Suppressor macrophage treated with lipopolysaccharide for 1 hour (primary cell): ENCODE measurements at regions not wholly inside any gene's neighbourhood (a gene's known extent, or its start where the extent isn't known, plus 50 kb on each side); places are given as distances from the start of the nearest gene placed in this dataset.

ENCODE experiments used
- DNase-seq, 3 donors: peaks; one replicate each; pipeline ENCODE4 v3.0.0-alpha.2; 2020 to 2022

GRCh38 chr22:49426098-49426497 lies 401.6 kb downstream of the BRD1 start:
- no peak for DNase-seq

DNA sequence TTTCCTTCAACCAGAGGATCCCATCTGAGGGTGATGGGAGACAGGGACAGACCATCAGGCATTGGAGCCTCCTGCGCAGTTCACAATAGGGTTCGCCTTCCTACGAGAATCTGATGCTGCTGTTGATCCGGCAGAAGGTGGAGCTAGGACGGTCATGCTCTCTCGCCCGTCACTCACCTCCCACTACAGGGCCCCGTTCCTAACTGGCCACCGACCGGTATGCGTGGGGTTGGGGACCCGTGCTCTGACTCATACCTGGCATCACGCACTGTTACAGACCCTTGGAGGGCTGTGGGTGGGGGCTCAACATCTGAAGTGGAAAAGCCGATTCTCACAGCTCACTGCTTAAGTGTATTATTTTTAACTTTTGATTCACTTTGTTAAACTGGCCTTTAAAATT lies 402.3 kb downstream of the BRD1 start:
- DNase-seq, result no peak

DNA sequence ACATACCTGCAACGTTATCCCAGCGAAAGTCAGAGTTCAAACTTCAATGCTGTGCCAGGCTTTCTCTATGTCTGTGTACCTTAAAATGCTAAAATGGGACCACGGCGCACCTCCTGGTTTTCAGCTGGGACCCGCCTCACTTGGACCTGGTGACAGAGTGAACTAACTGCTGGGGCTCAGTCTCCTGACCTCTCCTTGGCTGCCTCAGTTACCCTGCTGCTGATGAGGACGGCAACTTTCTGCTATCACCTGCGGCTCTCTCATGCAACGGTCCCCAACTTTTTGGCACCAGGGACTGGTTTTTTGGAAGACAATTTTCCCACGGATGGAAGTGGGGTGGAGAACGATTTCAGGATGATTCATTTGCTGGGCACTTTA lies 402.8 kb downstream of the BRD1 start:
- no peak for DNase-seq

- no peak for DNase-seq
Observed at GRCh38 chr22:49423125-49423650, 404.5 kb downstream of the BRD1 start.

- DNase-seq, result no peak
Observed at GRCh38 chr22:49422701-49423100, 405.0 kb downstream of the BRD1 start.

DNA sequence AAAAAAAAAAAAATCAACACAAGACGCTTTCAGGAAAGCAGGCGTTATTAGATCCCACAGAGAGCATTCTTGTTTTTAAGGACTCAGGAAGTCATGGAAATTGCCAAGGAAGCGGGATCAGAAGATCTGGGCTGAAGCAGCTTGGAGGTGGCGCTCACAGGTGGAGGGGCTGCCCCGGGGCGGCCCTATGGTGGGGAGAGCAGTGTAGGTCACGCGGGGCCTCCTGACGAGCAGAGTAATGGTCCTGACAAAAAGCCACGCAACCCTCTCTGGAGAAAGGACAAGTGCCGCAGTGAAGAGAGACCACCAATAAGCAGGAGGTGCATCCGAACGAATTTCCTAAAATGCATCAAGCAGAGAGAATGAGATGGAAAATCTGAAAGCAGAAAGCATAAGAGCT lies 407.0 kb downstream of the BRD1 start:
- DNase-seq, result no peak

DNA sequence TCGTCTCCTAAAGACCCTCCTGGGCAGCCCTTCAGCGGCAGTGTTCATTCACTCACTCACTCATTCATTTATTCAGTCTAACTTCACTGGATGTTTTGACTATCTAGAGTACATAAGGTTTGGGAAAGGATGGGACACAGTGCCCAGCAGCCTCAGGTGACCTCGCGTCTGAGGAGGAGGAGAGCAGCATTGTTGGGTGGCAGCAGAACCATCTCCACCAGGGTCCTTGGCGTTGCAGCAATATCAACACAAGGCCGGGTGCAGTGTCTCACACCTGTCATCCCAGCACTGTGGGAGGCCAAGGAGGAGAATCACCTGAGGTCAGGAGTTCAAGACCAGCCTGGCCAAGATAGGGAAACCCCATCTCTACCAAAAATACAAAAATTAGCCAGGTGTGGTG lies 408.0 kb downstream of the BRD1 start:
- DNase-seq, result no peak

DNA sequence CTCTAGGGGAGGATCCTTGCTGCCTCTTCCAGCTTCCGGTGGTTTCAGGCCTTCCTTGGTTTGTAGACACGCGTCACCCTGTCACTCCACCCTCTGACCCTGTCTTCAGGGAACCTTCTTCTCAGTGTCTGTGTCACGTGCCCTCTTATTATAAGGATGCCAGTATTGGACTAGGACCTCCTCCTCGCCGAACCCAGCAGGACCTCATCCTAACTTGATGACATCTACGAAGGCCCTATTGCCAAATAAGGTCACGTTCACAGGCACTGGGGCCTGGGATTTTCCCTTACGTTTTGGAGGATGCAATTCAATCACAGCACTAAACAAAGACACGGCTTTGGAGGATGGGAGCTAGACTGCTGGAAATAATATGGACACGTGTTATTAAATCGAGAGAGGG lies 408.7 kb downstream of the BRD1 start:
- no peak for DNase-seq

DNA sequence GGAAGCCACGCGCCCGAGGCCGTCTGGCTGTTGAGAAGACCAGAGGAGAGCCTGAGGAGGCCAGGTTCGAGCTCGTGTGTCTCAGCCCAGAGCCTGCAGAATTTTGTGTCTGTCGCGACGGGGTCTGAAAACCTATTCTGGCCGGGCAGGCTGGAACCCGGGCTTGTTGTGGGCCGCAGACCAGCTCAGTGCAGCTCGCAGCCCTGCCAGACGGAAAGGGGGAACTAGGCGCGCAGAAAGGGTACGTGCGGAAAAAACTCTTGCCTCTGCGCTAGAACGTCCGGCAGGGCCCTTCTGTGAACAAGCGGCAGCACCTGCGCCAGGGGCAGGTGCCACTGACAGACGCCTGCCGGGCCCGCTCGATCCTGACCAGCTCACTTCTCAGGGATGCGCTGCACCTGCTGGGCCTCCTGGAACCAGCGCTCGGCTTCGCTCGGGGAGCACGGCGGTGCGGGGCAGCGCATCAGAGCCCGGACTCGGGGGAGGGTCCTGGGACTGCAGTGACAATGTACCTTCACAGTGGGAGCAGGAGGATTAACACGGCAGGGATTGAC lies 409.3 kb downstream of the BRD1 start:
- DNase-seq, result no peak

- DNase-seq, result no peak
Observed at GRCh38 chr22:49417833-49418232, 409.8 kb downstream of the BRD1 start.

DNA sequence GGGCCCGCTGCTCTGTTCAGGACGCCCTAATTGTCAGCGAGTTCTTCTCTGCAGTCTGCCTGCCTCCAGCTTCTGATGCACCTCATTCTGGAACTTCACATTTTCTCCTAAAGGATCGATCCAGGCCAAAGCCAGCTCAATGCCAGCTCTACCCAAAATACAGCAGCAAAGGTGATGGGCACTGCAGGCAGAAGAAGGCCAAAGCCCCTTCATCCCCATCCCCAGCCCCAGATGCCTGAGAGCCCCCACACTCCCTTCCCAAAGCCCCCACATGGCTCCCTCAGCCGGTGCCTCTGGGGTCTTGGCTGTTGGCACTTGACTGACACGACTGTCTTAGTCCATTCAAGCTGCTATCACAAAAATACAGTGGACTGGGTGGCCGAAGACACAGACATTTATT lies 410.3 kb downstream of the BRD1 start:
- no peak for DNase-seq

DNA sequence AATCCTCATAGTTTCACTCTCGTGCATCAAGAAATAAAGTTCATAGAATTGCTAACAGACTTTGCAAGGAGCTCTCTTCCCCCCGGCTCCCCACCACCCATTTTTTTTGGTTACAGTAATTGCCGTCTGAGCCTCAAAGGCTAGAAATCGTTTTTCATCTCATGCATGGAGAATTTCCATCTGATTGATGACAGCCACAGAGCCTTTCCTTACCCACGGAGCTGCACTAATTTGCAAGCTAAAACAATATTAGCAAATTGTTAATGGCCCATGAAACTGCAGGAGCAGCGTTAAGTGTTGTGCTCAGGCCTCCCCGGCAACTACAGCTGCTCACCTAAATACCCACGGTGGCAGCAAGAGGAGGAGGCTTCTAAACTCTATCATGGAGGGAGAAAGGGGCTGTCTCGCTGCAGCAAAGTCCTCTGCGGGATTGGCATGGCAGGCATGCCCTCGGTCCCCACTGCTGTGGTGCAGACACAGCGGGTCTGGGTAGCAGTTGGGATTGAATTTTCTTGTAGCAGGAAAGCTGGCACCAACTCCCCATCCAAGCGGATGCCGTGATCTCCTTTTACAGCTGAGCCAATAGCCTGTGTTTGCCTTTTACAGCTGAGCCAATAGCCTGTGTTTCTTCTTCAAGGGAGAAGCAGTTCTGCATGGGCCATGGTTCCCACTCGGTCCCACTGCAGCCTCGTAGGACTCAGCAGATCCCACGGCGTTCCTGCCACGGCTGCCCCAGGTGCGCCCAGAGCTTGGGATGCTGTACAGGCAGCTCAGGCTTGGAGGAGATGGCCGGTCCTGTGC lies 412.3 kb downstream of the BRD1 start:
- no peak for DNase-seq

GRCh38 chr22:49413551-49413950 lies 414.1 kb downstream of the BRD1 start:
- no peak for DNase-seq

GRCh38 chr22:49413146-49413545 lies 414.5 kb downstream of the BRD1 start:
- no peak for DNase-seq

DNA sequence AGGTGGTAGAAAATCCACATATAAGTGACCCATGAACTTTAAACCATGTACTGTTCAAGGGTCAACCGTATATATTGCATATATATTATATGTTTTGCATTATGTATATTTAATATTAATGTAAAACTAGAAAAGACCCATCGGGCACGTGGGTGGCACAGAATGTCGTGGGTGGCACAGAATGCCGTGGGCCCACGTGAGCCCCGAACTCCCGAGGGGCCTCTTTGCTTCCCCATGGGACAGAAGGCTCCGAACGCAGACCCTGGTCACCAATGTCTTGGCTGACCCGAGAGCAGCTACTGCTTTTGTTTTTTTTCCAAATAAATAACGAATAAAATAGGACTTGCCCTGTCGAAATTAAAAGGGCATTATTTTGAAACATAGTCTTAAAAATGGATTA lies 415.4 kb downstream of the BRD1 start:
- no peak for DNase-seq

GRCh38 chr22:49411236-49411635 lies 416.4 kb downstream of the BRD1 start:
- no peak for DNase-seq

GRCh38 chr22:49408102-49408836 lies 419.4 kb downstream of the BRD1 start:
- DNase-seq, result no peak

- DNase-seq, result no peak
Observed at GRCh38 chr22:49406879-49407587, 420.6 kb downstream of the BRD1 start.

DNA sequence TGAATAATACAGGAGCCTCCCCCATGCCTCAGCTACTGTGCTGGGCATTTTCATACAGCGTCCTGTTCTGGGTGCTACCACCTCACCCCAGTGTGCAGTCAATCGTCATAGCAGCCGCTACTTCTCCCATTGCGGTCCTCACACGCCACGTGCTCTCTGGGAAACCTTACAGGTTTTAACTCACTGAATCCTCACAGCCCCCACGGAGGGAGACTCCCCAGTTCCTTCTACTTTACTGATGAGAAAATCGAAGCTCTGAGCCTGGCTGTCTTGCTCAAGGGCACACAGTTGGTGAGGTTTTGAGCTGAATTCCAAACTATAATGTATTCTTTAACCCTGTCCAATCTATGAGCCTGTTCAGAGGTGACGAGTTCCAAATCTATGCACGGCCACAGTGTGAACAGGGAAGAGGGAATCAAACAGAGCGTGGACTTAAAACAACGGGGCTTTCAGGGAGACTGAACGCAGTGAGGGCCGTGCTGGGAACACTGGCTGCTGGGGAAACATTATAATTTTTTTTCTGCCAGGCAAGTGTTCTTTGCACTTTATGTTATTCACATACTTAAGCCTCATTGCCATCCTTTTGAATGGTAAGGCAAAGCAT lies 421.5 kb downstream of the BRD1 start:
- no peak for DNase-seq

DNA sequence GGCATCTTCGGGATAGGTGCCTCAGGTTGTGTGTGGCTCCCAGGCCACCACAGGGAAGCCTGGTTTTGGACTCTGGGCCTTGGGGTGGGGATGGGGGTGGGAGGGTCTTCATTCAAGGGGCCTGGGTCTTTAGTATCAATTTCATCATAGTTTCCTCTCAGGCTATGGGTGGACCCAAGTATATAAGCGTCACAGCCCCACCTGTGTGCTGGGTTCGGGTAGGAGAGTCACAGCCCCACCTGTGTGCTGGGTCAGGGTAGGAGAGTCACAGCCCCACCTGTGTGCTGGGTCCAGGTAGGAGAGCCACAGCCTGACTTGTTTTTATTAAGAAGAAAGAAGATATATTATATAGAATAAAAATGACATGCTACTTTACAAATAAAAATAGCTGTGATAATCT lies 422.1 kb downstream of the BRD1 start:
- no peak for DNase-seq

DNA sequence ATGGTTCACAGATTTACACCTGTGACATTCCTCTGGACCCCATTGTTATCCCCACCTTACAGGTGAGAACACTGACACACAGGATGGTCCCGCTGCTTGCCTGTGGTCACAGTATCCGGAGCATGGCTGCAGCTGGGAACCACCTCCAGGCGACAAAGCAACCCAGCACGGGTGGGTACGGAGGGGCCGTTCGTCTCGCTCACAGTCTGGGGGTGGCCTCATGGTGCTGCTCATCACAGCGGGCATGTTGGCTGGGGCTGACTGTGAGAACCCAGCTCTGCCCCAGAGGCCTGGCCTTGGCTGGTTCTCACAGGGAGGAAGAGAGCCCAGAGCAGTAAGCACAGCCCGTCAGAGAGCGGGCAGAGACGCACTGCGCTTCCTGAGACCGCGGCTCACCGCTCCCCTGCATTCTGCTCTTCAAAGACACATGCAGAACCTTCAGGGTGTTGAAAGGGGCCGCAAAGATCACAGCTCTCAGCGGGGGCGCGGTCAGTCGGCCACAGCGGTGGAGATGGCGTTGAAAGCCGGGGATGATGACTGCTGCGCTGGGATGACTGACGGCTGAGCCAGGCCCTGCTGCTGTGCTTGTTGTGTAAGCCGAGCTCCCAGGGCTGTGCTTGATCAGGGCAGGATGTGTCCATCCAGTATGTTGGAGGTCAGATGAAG lies 423.0 kb downstream of the BRD1 start:
- no peak for DNase-seq

GRCh38 chr22:49404020-49404419 lies 423.7 kb downstream of the BRD1 start:
- DNase-seq, result no peak
